VCaP (cell line): ENCODE measurements at regions not wholly inside any gene's neighbourhood (a gene's known extent, or its start where the extent isn't known, plus 50 kb on each side); places are given as distances from the start of the nearest gene placed in this dataset.

ENCODE experiments used
- H3K27ac ChIP-seq: fragments of 450-650 bp; 2 replicates; pipeline ENCODE4 v1.5.1; 2017
- TF ChIP-seq, protein P1 (sequence below): fragments of 450-650 bp; conservative IDR thresholded peaks from 2 replicates; pipeline ENCODE4 v1.5.1; 2017; ENCODE audit warnings: mild to moderate bottlenecking, moderate library complexity

DNA sequence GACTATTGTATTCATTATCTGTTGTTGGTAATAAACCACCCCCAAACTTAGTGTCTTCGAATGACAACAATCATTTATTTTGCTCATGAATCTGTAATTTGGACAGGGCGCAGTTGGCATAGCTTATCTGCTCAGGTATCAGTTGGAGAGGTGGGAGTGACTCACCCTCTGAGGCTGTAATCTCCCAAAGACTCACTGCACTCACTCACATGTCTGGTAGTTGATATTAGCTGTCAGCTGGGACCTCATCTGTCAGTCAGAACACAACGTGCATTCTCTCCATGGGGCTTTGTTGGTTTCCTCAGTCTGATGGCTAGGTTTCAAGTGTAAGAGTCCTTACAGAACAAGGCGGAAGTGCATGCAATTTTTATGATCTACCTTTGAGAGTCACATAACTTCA lies 183.5 kb upstream of the PRNP start:
- TF ChIP-seq, protein P1, sequence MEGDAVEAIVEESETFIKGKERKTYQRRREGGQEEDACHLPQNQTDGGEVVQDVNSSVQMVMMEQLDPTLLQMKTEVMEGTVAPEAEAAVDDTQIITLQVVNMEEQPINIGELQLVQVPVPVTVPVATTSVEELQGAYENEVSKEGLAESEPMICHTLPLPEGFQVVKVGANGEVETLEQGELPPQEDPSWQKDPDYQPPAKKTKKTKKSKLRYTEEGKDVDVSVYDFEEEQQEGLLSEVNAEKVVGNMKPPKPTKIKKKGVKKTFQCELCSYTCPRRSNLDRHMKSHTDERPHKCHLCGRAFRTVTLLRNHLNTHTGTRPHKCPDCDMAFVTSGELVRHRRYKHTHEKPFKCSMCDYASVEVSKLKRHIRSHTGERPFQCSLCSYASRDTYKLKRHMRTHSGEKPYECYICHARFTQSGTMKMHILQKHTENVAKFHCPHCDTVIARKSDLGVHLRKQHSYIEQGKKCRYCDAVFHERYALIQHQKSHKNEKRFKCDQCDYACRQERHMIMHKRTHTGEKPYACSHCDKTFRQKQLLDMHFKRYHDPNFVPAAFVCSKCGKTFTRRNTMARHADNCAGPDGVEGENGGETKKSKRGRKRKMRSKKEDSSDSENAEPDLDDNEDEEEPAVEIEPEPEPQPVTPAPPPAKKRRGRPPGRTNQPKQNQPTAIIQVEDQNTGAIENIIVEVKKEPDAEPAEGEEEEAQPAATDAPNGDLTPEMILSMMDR: no peak
- no peak overlapping the region for H3K27ac ChIP-seq

DNA sequence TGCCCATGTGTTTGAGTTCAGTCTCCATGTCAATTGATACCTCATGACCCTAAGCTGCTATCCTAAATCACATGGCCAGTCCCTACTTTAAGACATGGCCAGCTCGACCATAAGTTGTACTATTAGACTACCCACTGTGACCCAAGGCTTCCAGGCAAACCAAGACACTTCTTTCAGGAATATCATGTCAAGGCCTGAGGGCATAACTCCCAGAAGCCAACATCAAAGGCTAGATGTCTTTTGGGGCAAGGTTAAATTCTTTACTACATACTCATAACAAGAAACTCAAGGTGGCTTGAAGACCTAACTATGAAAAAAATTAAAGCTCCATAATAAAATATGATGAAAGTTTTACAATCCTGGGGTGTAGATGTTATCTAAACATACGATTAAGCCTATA lies 192.9 kb upstream of the PRNP start:
- no peak overlapping the region for H3K27ac ChIP-seq
- TF ChIP-seq, protein P1: no peak

DNA sequence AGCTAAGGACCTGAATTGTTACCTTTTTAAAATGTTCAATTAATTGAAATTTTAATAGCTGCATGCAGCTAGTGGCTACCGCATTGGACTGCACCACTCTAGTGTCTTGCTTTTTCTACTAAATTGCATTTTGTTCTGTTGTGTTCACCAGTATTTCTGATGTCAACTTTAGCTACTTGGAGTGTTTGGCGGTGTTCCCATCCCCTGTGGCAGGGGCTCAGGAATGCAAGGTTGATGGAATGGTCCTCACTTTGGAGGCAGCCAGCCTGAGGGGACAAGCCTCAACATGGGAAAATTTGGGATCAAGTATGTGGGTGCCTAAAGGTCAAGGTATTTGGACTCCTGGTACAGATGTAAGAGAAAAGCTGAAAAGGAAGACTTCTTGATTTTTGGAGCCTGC lies 194.6 kb upstream of the PRNP start:
- no peak overlapping the region for H3K27ac ChIP-seq
- TF ChIP-seq, protein P1: no peak

DNA sequence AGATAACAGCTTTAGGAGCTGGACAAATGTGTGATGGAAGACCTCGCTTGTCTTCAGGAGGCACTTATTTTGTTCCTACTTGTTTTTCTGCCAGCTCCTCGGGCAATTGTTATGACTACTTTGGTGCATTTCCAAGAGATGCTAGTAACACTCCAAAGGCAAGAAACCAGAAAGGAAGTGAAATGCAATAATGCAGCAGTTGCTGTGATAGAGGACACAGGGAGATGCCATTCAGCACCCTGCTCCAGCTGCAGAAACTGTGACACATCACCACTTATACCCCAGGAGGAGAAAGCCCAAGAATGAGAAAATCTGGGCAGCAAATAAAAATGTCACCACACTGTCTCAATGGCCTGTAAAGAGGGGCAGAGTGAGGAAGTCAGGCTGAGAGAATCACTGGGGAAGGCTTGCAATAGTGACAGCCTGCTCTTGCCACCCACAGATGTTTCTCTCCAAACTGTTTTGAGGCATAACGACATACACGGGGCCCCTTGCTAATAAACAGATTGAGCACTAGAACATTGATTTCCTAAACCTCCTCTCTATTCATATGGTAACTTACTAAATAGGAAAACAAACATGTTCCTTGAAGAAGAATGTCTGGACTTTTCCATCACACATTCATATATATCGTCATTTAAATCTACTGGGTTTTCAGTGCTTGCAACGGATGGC lies 195.5 kb upstream of the PRNP start:
- TF ChIP-seq, protein P1: no peak
- H3K27ac ChIP-seq: no peak overlapping the region

DNA sequence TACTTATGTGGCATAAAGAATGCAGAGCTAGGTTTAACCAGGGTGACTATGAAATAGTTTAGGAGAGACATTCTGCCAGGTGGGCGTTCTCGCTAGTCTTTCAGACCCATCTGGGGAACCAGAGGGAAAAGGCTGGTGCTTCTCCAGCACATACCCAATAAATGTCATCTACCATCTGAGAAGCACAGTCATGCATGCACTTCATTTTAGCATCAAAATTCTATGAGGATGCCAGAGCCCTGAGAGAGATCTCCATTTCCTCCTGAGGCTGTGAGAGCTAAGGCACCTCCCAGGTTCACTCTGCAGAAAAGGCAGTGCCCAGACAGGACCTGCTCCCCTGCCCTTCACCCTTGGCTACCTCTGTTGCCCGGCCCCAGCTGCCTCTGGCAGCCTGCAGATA lies 196.2 kb upstream of the PRNP start:
- no peak overlapping the region for H3K27ac ChIP-seq
- TF ChIP-seq, protein P1: no peak

DNA sequence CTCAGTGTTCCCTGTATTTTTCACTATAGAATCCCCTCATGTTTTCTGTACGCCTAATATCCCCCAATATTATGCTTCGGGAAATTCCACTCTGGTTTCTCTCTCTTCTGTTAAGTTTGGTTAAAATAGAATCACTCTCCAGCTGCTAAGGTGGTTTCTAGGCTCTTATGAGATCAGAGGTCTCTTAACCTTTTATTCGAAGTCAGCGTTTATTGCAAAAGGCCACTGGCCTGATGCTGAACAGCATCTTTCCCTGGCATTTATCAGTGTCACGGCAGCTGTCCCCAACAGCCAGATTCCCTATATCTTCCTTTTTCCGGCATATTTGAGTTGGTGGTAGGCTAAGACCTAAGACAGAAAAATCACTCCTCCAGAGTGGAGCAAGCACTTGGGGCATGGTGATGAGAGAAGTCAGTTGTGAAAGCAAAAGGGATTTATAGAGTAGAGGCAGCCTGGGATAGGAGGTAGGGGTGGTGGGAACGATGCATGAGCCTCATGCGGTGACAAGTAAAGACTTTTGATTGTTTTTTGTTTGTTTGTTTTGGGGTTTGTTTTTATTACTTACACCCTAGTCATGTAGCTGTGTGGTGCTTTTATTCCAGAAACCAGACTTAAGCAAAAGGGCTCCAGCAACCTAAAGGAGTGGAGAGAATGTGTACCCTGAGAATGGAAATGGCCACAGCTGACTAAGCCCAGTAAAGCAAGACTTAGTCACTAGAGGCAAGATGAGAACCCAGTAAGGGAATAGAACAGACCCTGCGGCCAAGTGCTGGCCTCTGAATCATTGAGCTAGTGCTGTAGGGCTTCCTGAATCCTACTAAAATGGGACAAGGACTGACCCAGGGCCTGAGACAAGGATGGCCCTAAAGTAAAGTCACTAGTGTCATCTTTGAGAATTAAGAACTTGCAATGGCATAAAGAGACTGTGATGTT lies 197.6 kb upstream of the PRNP start:
- no peak overlapping the region for H3K27ac ChIP-seq
- TF ChIP-seq, protein P1: no peak

DNA sequence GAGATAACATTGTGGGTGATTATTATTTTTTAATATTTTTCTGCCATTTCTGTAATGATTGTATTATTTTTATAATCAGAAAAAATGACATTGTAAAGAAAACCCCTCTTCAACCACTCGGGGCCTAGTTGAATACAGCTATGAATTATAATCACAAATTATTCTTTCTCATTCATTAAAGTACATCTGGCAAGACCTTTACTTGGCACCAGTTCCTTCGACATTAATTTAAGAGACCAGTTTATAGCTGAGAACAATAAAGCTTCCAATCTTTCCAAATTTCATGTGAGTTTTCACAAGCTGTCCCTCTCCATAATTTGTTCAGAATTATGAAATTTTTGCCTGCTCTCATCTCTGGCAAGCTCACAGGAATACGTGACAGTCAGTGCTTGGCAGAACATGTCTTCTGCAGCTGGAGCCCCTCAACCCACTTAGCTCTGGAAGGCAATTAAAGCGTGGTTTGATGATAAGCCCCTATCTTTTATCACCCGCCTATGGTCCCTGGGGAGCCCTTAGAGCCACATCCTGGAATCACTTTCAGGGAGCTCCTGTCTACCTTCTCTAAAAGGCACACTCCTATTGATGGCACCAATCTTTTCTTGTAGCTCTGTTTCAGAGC lies 201.8 kb upstream of the PRNP start:
- H3K27ac ChIP-seq: no peak overlapping the region
- TF ChIP-seq, protein P1: no peak
